ENCODE measurements at regions not wholly inside any gene's neighbourhood (a gene's known extent, or its start where the extent isn't known, plus 50 kb on each side); places are given as distances from the start of the nearest gene placed in this dataset.
"Not testable (repeated sequence)": the region's sequence is repeated elsewhere in the genome, so short reads cannot be mapped to it uniquely, and the experiment has no call there.

- DNase-seq (ENCODE audit: low read depth): no peak
Observed at GRCh38 chr2:180604077-180604476, 376.3 kb upstream of the UBE2E3 start.

DNA sequence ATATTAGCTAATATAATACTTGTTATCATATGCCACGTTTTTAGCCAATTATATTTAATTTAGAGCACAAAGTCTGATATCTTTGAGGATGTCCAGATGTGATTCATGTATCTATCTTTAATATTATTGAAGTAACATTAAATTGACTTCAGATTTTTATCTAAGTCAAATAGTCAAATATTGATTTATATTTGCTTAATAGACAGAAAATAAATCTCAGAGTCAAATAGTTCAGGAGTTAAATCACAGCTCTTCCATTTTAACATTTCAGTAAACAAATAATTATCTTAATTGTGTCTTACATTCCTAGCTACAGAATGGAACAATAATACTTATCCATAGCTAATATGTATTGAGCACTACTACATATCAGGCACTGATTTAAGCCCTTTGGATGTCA lies 379.4 kb upstream of the UBE2E3 start:
- no peak for DNase-seq (ENCODE audit: low read depth)

DNA sequence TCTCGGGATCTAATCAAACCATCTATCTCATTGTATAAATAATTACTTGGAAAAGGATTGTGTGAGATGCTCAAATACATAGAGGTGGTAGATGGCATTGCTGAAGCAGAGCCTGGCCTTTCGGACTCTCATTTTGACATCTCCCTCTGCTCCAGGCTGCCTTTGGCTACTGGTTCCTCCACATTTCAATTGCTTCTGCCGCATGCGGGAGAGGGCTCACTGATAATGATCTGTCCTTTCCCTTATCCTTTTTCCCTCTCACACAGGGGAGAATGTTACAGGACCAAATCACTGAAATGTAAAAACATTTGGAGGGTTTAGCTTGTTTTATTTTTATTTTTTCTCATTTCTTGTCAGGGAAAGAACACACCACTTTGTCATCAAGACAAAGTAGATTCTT lies 380.6 kb upstream of the UBE2E3 start:
- DNase-seq (ENCODE audit: low read depth): no peak

DNA sequence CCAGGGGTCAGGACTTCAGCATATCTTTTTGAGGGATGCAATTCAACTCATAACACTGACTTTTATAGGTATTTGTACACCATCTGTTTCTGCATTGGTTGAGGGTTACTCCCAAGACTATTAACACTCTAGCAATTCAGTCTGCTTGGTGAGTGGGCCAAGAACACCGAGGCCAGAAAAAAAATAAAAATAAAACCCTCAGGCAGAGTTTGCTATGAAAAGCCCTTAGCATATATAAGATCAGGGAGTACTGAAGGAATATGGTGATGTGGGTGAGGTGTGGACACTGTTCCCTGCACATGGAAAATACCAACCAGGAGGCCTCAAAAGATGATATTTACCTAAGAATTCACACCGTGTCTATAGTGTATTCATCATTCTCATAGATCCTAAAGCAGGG lies 383.2 kb upstream of the UBE2E3 start:
- no peak for DNase-seq (ENCODE audit: low read depth)

GRCh38 chr2:180596453-180596852 lies 384.0 kb upstream of the UBE2E3 start:
- DNase-seq (ENCODE audit: low read depth): no peak

DNA sequence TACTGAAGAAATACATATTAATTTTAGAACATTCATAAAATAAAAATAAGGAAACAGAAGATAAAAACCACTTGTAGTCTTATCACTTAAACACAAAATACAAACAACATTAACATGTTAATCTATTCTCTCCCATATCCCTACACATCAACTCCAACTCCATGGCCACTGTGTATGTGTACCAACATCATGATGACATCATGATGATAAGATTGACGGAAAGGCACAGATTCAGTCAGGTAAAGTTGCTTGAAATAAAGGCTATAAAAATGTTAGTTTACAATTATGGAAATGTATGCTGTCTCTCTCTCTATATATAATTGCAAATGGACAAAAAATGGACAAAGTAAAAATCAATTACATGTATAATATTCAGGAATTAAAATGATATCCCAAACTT lies 388.5 kb upstream of the UBE2E3 start:
- DNase-seq (ENCODE audit: low read depth): no peak

GRCh38 chr2:180591093-180591781 lies 389.2 kb upstream of the UBE2E3 start:
- DNase-seq (ENCODE audit: low read depth): not testable (repeated sequence)

DNA sequence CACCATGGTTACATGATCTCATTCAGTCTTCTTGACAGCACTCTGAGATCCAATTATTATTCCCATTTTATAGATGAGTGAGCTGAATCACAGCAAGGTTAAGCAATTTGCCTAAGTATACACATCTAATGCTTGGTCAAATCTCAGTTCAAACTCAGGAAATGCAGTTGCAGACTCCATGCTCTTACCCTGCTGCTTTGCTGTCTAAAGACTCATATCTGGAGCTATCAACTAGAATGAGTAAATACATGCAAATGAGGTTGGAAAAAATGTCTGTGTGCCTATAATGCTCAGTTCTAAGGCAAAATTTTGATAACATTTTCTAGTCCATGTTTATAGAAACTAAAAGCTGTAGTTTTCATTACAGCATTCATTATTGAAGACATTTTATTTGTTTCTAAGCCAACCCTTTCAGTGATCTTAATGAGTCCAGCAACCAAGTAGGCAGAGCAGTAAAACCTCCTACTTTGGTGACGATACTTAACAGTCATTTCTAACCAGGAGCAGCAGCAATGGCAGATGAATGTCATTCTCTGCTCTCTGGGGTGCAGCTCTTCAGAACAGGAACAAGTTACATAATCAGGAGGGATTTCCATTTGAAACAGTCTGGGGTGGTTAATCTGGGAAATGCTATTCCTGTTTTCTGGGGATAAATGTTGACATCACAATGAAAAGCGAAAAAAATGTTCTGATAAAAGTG lies 396.8 kb upstream of the UBE2E3 start:
- no peak for DNase-seq (ENCODE audit: low read depth)

DNA sequence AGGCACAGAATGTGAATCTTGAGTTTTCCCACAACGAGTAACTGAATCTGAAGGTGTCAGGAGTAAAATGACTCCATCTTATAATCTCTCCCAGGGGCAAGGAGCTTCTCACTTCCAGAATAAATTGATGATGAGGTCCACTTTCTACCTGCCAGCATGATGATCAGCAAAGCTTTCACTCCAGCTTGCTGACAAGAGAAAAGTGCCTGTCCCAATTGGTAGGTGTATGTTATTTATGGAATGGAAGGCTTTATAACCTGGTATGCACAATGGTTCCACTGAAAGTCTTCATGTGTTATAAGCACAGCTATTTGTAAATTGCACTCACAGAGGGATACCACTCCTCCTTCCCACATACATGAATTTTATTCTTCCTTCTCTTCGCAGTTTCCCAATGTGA lies 401.0 kb upstream of the UBE2E3 start:
- DNase-seq (ENCODE audit: low read depth): no peak

- no peak for DNase-seq (ENCODE audit: low read depth)
Observed at GRCh38 chr2:180578441-180578840, 402.0 kb upstream of the UBE2E3 start.

GRCh38 chr2:180577567-180577966 lies 402.8 kb upstream of the UBE2E3 start:
- DNase-seq (ENCODE audit: low read depth): no peak

- no peak for DNase-seq (ENCODE audit: low read depth)
Observed at GRCh38 chr2:180573951-180574350, 406.5 kb upstream of the UBE2E3 start.

DNA sequence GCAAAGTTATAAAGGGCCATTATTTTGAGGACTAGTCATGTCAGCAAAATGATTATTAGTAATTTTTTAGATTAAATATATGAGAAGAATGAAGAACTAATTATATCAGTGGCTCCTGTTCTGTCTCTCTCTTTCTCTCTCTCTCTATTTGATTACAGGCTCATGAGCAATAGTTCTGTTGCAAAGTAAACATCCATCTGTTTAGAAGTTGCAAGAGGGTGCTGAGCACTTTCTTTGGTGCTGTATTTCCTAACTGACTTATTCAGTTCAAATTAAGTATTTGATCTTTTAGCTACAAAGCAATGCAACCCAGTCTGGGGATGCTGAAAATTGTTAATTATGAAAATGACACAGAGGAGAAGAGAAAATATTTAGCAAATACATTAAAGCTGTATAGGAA lies 408.1 kb upstream of the UBE2E3 start:
- DNase-seq (ENCODE audit: low read depth): no peak

- DNase-seq (ENCODE audit: low read depth): no peak
Observed at GRCh38 chr2:180571559-180571958, 408.8 kb upstream of the UBE2E3 start.

DNA sequence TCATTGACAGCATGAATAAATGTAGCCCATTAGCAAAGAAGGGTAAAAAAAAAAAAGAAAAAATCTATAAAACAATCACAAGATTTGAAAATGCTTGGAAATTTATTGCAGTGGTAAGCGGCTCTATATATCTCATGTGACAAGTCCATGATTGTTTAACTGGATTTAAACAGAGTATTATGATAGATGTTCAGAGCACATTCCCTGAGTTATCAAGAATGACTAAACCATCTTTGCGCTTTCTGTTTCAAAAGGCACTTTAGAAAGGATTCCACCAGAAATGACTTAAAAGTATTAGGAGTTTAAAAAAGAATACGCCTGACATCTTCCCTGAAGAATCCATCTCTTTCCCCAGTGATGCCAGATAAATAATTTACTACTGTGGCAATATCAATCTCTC lies 409.5 kb upstream of the UBE2E3 start:
- no peak for DNase-seq (ENCODE audit: low read depth)

- DNase-seq (ENCODE audit: low read depth): no peak
Observed at GRCh38 chr2:180564051-180564450, 416.4 kb upstream of the UBE2E3 start.

- no peak for DNase-seq (ENCODE audit: low read depth)
Observed at GRCh38 chr2:180562378-180562777, 418.0 kb upstream of the UBE2E3 start.

DNA sequence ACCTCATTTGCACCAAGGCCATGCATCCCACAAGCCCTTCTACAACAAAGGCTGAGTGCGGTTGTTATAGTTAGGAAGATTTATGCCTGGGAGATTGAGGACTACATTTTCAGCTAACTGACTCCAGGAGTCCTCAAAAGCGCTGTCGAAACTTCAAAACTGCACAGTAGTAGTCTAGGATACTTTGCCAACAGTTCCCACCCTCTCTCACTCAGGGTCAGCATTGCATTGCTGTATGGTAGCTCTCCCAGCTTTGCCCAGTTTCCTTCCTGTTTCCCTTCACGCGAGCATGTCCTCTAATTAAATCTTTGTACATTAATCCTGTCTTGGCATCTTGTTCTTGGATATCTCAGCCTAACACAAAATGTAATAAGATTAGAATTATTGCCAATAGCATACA lies 420.6 kb upstream of the UBE2E3 start:
- DNase-seq (ENCODE audit: low read depth): no peak

- no peak for DNase-seq (ENCODE audit: low read depth)
Observed at GRCh38 chr2:180559038-180559437, 421.4 kb upstream of the UBE2E3 start.

GRCh38 chr2:180555391-180555965 lies 424.9 kb upstream of the UBE2E3 start:
- no peak for DNase-seq (ENCODE audit: low read depth)

DNA sequence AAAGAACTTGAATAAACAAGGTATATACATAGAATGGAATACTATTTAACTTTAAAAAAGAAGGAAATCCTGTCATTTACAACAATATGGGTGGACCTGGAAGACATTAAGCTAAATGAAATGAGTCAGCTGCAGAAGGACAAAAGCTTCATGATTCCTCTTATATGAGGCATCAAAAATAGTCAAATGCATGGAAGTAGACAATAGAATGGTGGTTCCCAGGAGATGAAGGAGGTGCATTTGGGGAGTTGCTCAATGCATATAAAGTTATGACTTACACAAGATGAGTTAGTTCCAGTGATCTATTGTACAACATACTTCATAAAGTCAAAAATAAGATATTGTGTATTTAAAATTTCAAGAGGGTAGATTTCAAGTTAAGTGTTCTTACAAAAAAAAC lies 426.1 kb upstream of the UBE2E3 start:
- no peak for DNase-seq (ENCODE audit: low read depth)

DNA sequence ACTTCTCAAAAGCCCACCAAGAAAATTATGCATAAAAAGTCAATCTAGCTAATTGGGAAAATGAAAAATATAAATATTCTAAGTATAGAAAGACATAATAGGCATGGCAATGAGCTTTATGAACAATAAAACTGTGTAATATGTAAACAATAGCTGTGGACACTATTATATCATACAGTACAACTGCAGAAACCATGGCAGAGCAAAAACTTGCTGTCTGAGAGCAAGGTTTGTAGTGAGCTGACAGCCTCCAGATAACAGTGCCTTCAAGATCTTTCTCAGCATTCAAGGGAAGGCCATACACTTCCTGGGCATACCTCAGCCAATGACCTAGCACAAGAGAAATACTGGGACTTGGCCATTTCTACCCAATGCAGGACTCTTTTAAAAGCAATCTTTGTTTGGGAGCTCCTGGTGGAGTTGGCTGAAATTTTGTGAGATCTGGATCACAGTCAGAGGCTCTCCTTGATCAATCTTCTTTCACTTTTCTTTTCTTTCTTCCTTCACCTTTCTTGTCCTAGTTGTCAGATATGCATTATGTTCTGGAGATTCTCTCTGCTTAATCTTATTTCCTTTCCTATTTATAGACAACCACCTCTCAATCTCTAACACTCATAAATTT lies 427.2 kb upstream of the UBE2E3 start:
- DNase-seq (ENCODE audit: low read depth): no peak

- no peak for DNase-seq (ENCODE audit: low read depth)
Observed at GRCh38 chr2:180542511-180542910, 437.9 kb upstream of the UBE2E3 start.

All from CMK (cell line).